HG03439 (cell line): ENCODE measurements at regions not wholly inside any gene's neighbourhood (a gene's known extent, or its start where the extent isn't known, plus 50 kb on each side); places are given as distances from the start of the nearest gene placed in this dataset.
"Not testable (repeated sequence)": the region's sequence is repeated elsewhere in the genome, so short reads cannot be mapped to it uniquely, and the experiment has no call there.

ENCODE experiments used
- ATAC-seq: cut with Tn5 transposase; IDR thresholded peaks from one replicate; pipeline ENCODE4 v1.9.1; 2021; ENCODE audit warnings: mild to moderate bottlenecking, moderate library complexity; ENCODE audit not compliant: unreplicated experiment

GRCh38 chr2:133968446-133968845, 285.4 kb upstream of the MGAT5 start:
- ATAC-seq: no peak

GRCh38 chr2:133970641-133971040, 283.2 kb upstream of the MGAT5 start:
- ATAC-seq: no peak

GRCh38 chr2:133972297-133972696, 281.6 kb upstream of the MGAT5 start:
- ATAC-seq: no peak

- no peak for ATAC-seq
These were observed 281.1 kb upstream of the MGAT5 start for GRCh38 chr2:133972786-133973185.

- ATAC-seq: no peak
These were observed 279.5 kb upstream of the MGAT5 start for GRCh38 chr2:133974353-133974752.

GRCh38 chr2:133975135-133975534, 278.7 kb upstream of the MGAT5 start:
- no peak for ATAC-seq

GRCh38 chr2:133975676-133976428, 278.0 kb upstream of the MGAT5 start:
- no peak for ATAC-seq

GRCh38 chr2:133976659-133977058, 277.2 kb upstream of the MGAT5 start:
- ATAC-seq: no peak

GRCh38 chr2:133977405-133977804, 276.5 kb upstream of the MGAT5 start:
- ATAC-seq: no peak

GRCh38 chr2:133982256-133982655, 271.6 kb upstream of the MGAT5 start:
- ATAC-seq: no peak

- no peak for ATAC-seq
These were observed 268.3 kb upstream of the MGAT5 start for GRCh38 chr2:133985563-133985962.

- no peak for ATAC-seq
These were observed 267.6 kb upstream of the MGAT5 start for GRCh38 chr2:133986081-133986837.

GRCh38 chr2:133986881-133987795, 266.7 kb upstream of the MGAT5 start:
- ATAC-seq: no peak

- ATAC-seq: no peak
These were observed 265.5 kb upstream of the MGAT5 start for GRCh38 chr2:133988316-133988891.

- no peak for ATAC-seq
These were observed 262.2 kb upstream of the MGAT5 start for GRCh38 chr2:133991606-133992168.

GRCh38 chr2:133992454-133992853, 261.4 kb upstream of the MGAT5 start:
- ATAC-seq: no peak

GRCh38 chr2:133993160-133993559, 260.7 kb upstream of the MGAT5 start:
- ATAC-seq: no peak

GRCh38 chr2:133998726-133999125, 255.1 kb upstream of the MGAT5 start:
- ATAC-seq: not testable (repeated sequence)

- ATAC-seq: no peak
These were observed 251.5 kb upstream of the MGAT5 start for GRCh38 chr2:134002391-134002790.

GRCh38 chr2:134002921-134003320, 251.0 kb upstream of the MGAT5 start:
- ATAC-seq: no peak

- no peak for ATAC-seq
These were observed 249.4 kb upstream of the MGAT5 start for GRCh38 chr2:134004467-134004866.
